ENCODE measurements at regions not wholly inside any gene's neighbourhood (a gene's known extent, or its start where the extent isn't known, plus 50 kb on each side); places are given as distances from the start of the nearest gene placed in this dataset.

DNA sequence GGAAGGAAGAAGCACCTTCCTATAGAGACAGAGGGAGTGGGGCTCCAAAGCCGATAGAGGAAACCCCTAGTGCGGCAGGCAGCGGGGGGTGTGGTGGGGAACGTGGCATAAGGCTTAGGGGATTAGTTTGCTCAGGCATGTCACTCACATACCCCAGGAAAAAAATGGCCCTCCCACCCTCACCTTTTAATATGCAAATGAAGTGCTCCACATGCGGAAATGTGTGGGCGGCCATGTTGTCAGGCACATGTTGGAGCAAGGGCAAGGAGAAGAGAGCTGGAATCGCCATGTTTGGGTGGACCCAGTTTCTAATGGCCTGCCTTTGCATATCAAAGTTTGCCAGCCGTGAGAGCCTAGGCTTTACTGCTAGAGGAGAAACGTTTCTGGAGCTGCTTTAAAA, 758.8 kb downstream of the NR2F1-AS1 start:
- H3K4me1 ChIP-seq (ENCODE audit: control insufficient read depth in 2 of 2, insufficient read depth in 2 of 2, low read length in 2 of 2), result no peaks in the 10 kb centered on the region
- no peak overlapping the region for H3K4me2 ChIP-seq (replicated peaks; ENCODE audit: low read depth, low read length, poor library complexity, severe bottlenecking)
- H3K9me3 ChIP-seq (ENCODE audit: control extremely low read depth in 1 of 3, control insufficient read depth in 2 of 3, insufficient read depth in 1 of 3, low read length in 2 of 3), result no peaks in the 10 kb centered on the region
- ChIA-PET POLR2A (no interaction called here), CTCF (interaction anchor here (0.6 kb wide), 1 partner anchor 8 kb away, joined by 3 read pairs; no protein-coding TSS in a partner anchor)
- H2AFZ ChIP-seq (ENCODE audit: insufficient read depth, low read depth, low read length, poor library complexity, severe bottlenecking), result no peak overlapping the region
- H3K27ac Mint-ChIP-seq, result no peak overlapping the region
- H3K27ac ChIP-seq (ENCODE audit: low read length in 2 of 2), result no peak overlapping the region
- intact Hi-C loops (cut with micrococcal nuclease), result no loop called here
- no peak for ATAC-seq (ENCODE audit: low read depth)
- H3K4me1 Mint-ChIP-seq, result no peaks in the 10 kb centered on the region
- H3K9ac ChIP-seq (ENCODE audit: low read length), result no peak overlapping the region
- no peaks in the 10 kb centered on the region for H4K20me1 ChIP-seq (ENCODE audit: control insufficient read depth, insufficient read depth, low read length, poor library complexity, severe bottlenecking)
- WGBS (ENCODE audit: insufficient coverage), result 84% methylated on average over 4 of the region's 9 CpGs
- no peaks in the 10 kb centered on the region for H3K36me3 ChIP-seq (replicated peaks in 1 of 2; ENCODE audit: control extremely low read depth in 1 of 2, control insufficient read depth in 1 of 2, extremely low read depth in 1 of 2, insufficient read depth in 2 of 2, low read length in 1 of 2)
- no peak for DNase-seq
- H3K27me3 Mint-ChIP-seq, result no peaks in the 10 kb centered on the region
- H3K4me3 ChIP-seq (ENCODE audit: control extremely low read depth in 1 of 5, extremely low read depth in 1 of 5, insufficient read depth in 1 of 5, low read depth in 2 of 5, low read length in 4 of 5), result no peak overlapping the region
- H3K4me3 Mint-ChIP-seq, result no peak overlapping the region
- H3K79me2 ChIP-seq (ENCODE audit: control insufficient read depth, insufficient read depth, low read length), result no peaks in the 10 kb centered on the region
- TF ChIP-seq, protein P1, sequence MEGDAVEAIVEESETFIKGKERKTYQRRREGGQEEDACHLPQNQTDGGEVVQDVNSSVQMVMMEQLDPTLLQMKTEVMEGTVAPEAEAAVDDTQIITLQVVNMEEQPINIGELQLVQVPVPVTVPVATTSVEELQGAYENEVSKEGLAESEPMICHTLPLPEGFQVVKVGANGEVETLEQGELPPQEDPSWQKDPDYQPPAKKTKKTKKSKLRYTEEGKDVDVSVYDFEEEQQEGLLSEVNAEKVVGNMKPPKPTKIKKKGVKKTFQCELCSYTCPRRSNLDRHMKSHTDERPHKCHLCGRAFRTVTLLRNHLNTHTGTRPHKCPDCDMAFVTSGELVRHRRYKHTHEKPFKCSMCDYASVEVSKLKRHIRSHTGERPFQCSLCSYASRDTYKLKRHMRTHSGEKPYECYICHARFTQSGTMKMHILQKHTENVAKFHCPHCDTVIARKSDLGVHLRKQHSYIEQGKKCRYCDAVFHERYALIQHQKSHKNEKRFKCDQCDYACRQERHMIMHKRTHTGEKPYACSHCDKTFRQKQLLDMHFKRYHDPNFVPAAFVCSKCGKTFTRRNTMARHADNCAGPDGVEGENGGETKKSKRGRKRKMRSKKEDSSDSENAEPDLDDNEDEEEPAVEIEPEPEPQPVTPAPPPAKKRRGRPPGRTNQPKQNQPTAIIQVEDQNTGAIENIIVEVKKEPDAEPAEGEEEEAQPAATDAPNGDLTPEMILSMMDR (IDR thresholded peaks at IDR 0.05), result no peak
- TF ChIP-seq EZH2 (IDR thresholded peaks at IDR 0.05; ENCODE audit: borderline replicate concordance, insufficient read depth, low read depth, low read length, poor library complexity, severe bottlenecking), result no peak
- H3K9me3 Mint-ChIP-seq (ENCODE audit: insufficient read depth), result no peaks in the 10 kb centered on the region
- no peaks in the 10 kb centered on the region for H3K27me3 ChIP-seq (replicated peaks in 1 of 4; ENCODE audit: control extremely low read depth in 1 of 4, control insufficient read depth in 3 of 4, insufficient read depth in 4 of 4, low read length in 3 of 4)

DNA sequence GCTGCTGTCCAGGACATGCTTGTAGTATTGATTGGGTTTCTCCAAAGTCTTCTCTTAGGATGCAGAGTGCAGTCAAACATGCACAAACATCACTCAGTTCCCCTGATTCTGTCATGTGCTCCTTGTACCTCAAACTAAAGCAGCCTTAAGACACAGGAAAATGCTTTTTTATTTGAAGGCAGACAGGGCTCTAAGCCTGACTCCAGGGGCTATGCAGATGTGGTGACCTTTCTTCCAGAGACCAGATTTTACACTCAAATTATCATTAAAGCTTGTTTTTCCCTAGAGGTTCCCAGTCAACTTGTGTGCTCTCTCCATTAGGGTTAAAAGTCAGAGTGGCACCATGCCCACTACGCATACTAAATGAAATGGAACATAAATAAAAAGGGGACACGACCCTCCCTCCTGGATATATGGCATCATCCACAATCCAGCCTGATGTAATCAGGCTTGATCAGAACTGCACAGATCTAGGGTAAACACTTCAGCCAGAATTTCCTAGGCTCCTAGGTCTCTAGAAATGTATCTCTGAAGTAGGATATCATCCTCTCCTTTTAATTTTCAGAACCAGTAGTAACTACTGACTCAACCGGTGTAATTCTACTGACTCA, 771.1 kb downstream of the NR2F1-AS1 start:
- Histone ChIP-seq H3K9me3 (ENCODE audit: control extremely low read depth in 1 of 3, control insufficient read depth in 2 of 3, insufficient read depth in 1 of 3, low read length in 2 of 3) (peaks cover 0 to 3% (median 0%) of the 10 kb centered on the region in 3 donors), H3K79me2 (ENCODE audit: control insufficient read depth, insufficient read depth, low read length) (no peaks in the 10 kb centered on the region), H3K9ac (ENCODE audit: low read length) (no peak overlapping the region), H4K20me1 (ENCODE audit: control insufficient read depth, insufficient read depth, low read length, poor library complexity, severe bottlenecking) (no peaks in the 10 kb centered on the region), H3K27ac (ENCODE audit: low read length in 2 of 2) (no peak overlapping the region), H3K36me3 (replicated peaks in 1 of 2; ENCODE audit: control extremely low read depth in 1 of 2, control insufficient read depth in 1 of 2, extremely low read depth in 1 of 2, insufficient read depth in 2 of 2, low read length in 1 of 2) (no peaks in the 10 kb centered on the region), H3K27me3 (replicated peaks in 1 of 4; ENCODE audit: control extremely low read depth in 1 of 4, control insufficient read depth in 3 of 4, insufficient read depth in 4 of 4, low read length in 3 of 4) (no peaks in the 10 kb centered on the region), H3K4me3 (ENCODE audit: control extremely low read depth in 1 of 5, extremely low read depth in 1 of 5, insufficient read depth in 1 of 5, low read depth in 2 of 5, low read length in 4 of 5) (no peak overlapping the region), H2AFZ (ENCODE audit: insufficient read depth, low read depth, low read length, poor library complexity, severe bottlenecking) (no peak overlapping the region), H3K4me1 (ENCODE audit: control insufficient read depth in 2 of 2, insufficient read depth in 2 of 2, low read length in 2 of 2) (no peaks in the 10 kb centered on the region), H3K4me2 (replicated peaks; ENCODE audit: low read depth, low read length, poor library complexity, severe bottlenecking) (no peak overlapping the region)
- TF ChIP-seq, protein P1 (IDR thresholded peaks at IDR 0.05), result no peak
- TF ChIP-seq EZH2 (IDR thresholded peaks at IDR 0.05; ENCODE audit: borderline replicate concordance, insufficient read depth, low read depth, low read length, poor library complexity, severe bottlenecking), result no peak
- ATAC-seq (ENCODE audit: low read depth), result no peak
- H3K4me3 Mint-ChIP-seq, result no peak overlapping the region
- no peaks in the 10 kb centered on the region for H3K9me3 Mint-ChIP-seq (ENCODE audit: insufficient read depth)
- no peaks in the 10 kb centered on the region for H3K4me1 Mint-ChIP-seq
- DNase-seq, result no peak
- ChIA-PET POLR2A (no interaction called here), CTCF (interaction anchor here (0.7 kb wide), 1 partner anchor 143 kb away, joined by 3 read pairs; no protein-coding TSS in a partner anchor)
- no peak overlapping the region for H3K27ac Mint-ChIP-seq
- no CpG with 5 or more reads among the region's 3 CpGs for WGBS (ENCODE audit: insufficient coverage)
- intact Hi-C loops (cut with micrococcal nuclease), result no loop called here
- no peaks in the 10 kb centered on the region for H3K27me3 Mint-ChIP-seq

Measured in B cell (primary cell).